CD4-positive, alpha-beta T cell (primary cell): ENCODE measurements at regions not wholly inside any gene's neighbourhood (a gene's known extent, or its start where the extent isn't known, plus 50 kb on each side); places are given as distances from the start of the nearest gene placed in this dataset.

Source experiments
- ATAC-seq: fragments of 200-7000 bp; cut with Tn5 transposase; one replicate; pipeline ENCODE4 v1.10.0; 2022; ENCODE audit warnings: mild to moderate bottlenecking; ENCODE audit not compliant: poor library complexity
- CTCF ChIA-PET: fragments of 350-600 bp; sonication (Branson Sonifier 250); formaldehyde crosslinking; loops from one replicate; lab custom pipeline; 2021; ENCODE audit warnings: antibody characterized with exemption, inconsistent platforms; lab: Charles Lee
- POLR2A ChIA-PET: fragments of 350-600 bp; sonication (Branson Sonifier 250); formaldehyde crosslinking; loops from one replicate; lab custom pipeline; 2021; ENCODE audit warnings: antibody characterized with exemption, inconsistent platforms; lab: Charles Lee
- DNase-seq, 14 experiments: peaks; one replicate each; pipeline ENCODE4 v3.0.0-alpha.2; 2013 to 2020; ENCODE audit warnings: mixed read lengths in 2 of 14
- H3K27ac ChIP-seq, 2 donors: one replicate each; pipeline versions ENCODE4 v1.5.1 to v1.7.0; 2013; ENCODE audit warnings: low read length in 2 of 2, low read depth in 1 of 2, mild to moderate bottlenecking in 1 of 2
- H3K27me3 ChIP-seq, 2 experiments: 1 replicate in 1 of 2; 2 replicates in 1 of 2; pipeline versions ENCODE4 v1.6.1 to v1.7.0; 2013; ENCODE audit warnings: low read length in 2 of 2, control low read depth in 1 of 2, mild to moderate bottlenecking in 1 of 2, moderate library complexity in 1 of 2; ENCODE audit not compliant: insufficient read depth in 2 of 2, control insufficient read depth in 1 of 2
- H3K36me3 ChIP-seq: one replicate; pipeline ENCODE4 v1.6.1; 2013; ENCODE audit warnings: low read length, control low read depth; ENCODE audit not compliant: insufficient read depth
- H3K4me1 ChIP-seq: one replicate; pipeline ENCODE4 v1.6.1; 2013; ENCODE audit warnings: low read length, control low read depth; ENCODE audit not compliant: insufficient read depth
- H3K4me3 ChIP-seq: one replicate; pipeline ENCODE4 v1.5.1; 2013; ENCODE audit warnings: mild to moderate bottlenecking, low read length, moderate library complexity
- H3K9me3 ChIP-seq, 2 experiments: 1 replicate in 1 of 2; 2 replicates in 1 of 2; pipeline versions ENCODE4 v1.6.1 to v1.7.0; 2013; ENCODE audit warnings: low read length in 2 of 2, mild to moderate bottlenecking in 2 of 2, control low read depth in 1 of 2, moderate library complexity in 1 of 2; ENCODE audit not compliant: control insufficient read depth in 1 of 2, insufficient read depth in 1 of 2
- H3K27ac Mint-ChIP-seq: one replicate; pipeline ENCODE4 v1.8.0; 2020; ENCODE audit warnings: mixed read lengths
- H3K27me3 Mint-ChIP-seq: one replicate; pipeline ENCODE4 v1.8.0; 2021; ENCODE audit warnings: mixed read lengths
- H3K36me3 Mint-ChIP-seq: one replicate; pipeline ENCODE4 v1.8.0; 2021; ENCODE audit warnings: low read depth, mixed read lengths
- H3K4me1 Mint-ChIP-seq: one replicate; pipeline ENCODE4 v1.8.0; 2021; ENCODE audit warnings: low read depth, mixed read lengths
- H3K4me3 Mint-ChIP-seq: one replicate; pipeline ENCODE4 v1.8.0; 2020; ENCODE audit warnings: mild to moderate bottlenecking, mixed read lengths
- H3K9me3 Mint-ChIP-seq: one replicate; pipeline ENCODE4 v1.8.0; 2020; ENCODE audit warnings: mixed read lengths
- intact Hi-C, 2 experiments: fragments of 100-400 bp; cut with DNase I in 1 of 2; cut with micrococcal nuclease in 1 of 2; formaldehyde crosslinking; loops; one replicate each; pipeline versions ENCODE4 v1.15.1 to v1.9.0; 2023 to 2025; cut with DNase I, micrococcal nuclease
- TF ChIP-seq, protein P1 (sequence below): fragments of 200-600 bp; IDR thresholded peaks from one replicate; pipeline ENCODE4 v1.8.0; 2022; ENCODE audit warnings: antibody characterized with exemption, mild to moderate bottlenecking

DNA sequence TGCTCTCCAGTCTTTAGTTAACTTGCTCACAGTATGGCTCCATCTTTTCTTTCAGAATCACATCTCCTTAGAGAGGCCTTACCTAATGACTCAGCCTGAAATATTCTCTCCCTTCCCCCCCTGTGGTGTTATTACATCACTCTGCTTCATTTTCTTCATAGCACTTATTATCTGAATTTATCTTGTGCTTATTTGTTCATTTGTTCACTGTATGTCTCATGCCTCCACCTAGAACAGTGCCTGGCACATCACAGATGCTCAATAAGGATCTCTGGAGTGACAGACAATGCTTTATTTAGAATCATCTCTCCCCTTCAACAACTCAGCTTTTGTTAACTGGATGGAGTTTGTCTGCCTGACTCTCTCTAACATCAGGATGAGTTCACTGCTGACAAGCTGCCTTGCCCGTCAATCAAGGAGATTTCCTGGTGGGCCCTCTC lies 96.6 kb upstream of the MAN1A1 start:
- H3K27ac Mint-ChIP-seq = no peak overlapping the region
- intact Hi-C loops = no loop called here
- H3K4me1 Mint-ChIP-seq = no peaks in the 10 kb centered on the region

DNA sequence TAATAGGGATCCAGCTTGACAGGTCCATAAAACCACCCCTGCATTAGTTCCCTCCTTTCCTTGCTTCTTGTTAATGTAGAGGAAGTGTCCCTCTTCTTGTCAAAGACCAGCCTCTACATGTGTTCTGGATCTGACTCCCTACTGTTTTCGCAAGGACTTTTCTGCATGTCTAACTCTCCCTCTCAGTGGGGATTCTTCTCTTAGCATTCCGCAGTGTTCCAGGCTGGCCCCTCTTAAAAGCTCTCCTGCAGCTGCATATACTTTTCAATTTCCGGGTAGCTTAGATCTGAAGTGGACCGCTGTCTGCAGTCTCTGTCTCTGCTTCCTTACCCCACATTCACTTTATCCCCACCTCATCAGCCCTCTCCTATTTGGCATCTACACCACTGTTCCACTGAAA lies 96.1 kb upstream of the MAN1A1 start:
- no peak overlapping the region for H3K4me3 Mint-ChIP-seq
- Histone ChIP-seq H3K4me1 (no peaks in the 10 kb centered on the region), H3K9me3 (peaks cover 0 to 6% of the 10 kb centered on the region in 2 experiments), H3K27ac (no peak overlapping the region), H3K27me3 (no peaks in the 10 kb centered on the region), H3K36me3 (no peaks in the 10 kb centered on the region), H3K4me3 (no peak overlapping the region)
- ATAC-seq (no peak), DNase-seq (no peak)
- intact Hi-C loops = no loop called here
- POLR2A ChIA-PET = no interaction called here
- H3K4me1 Mint-ChIP-seq = no peaks in the 10 kb centered on the region
- no peaks in the 10 kb centered on the region for H3K27me3 Mint-ChIP-seq
- CTCF ChIA-PET = no interaction called here
- TF ChIP-seq, protein P1, sequence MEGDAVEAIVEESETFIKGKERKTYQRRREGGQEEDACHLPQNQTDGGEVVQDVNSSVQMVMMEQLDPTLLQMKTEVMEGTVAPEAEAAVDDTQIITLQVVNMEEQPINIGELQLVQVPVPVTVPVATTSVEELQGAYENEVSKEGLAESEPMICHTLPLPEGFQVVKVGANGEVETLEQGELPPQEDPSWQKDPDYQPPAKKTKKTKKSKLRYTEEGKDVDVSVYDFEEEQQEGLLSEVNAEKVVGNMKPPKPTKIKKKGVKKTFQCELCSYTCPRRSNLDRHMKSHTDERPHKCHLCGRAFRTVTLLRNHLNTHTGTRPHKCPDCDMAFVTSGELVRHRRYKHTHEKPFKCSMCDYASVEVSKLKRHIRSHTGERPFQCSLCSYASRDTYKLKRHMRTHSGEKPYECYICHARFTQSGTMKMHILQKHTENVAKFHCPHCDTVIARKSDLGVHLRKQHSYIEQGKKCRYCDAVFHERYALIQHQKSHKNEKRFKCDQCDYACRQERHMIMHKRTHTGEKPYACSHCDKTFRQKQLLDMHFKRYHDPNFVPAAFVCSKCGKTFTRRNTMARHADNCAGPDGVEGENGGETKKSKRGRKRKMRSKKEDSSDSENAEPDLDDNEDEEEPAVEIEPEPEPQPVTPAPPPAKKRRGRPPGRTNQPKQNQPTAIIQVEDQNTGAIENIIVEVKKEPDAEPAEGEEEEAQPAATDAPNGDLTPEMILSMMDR = no peak
- no peaks in the 10 kb centered on the region for H3K9me3 Mint-ChIP-seq
- no peaks in the 10 kb centered on the region for H3K36me3 Mint-ChIP-seq
- H3K27ac Mint-ChIP-seq = no peak overlapping the region

More for the DNA sequence above, 96.6 kb upstream of the MAN1A1 start:
- H3K27ac ChIP-seq = no peak overlapping the region
- no peaks in the 10 kb centered on the region for H3K9me3 Mint-ChIP-seq
- no peaks in the 10 kb centered on the region for H3K36me3 ChIP-seq
- TF ChIP-seq, protein P1 = no peak
- H3K27me3 Mint-ChIP-seq = no peaks in the 10 kb centered on the region
- no peaks in the 10 kb centered on the region for H3K4me1 ChIP-seq
- peak in 1 of 14 experiments; percentile 7 for DNase-seq
- H3K27me3 ChIP-seq = no peaks in the 10 kb centered on the region
- no peak overlapping the region for H3K4me3 Mint-ChIP-seq
- no peaks in the 10 kb centered on the region for H3K36me3 Mint-ChIP-seq
- no peak overlapping the region for H3K4me3 ChIP-seq
- peaks cover 0 to under 1% of the 10 kb centered on the region in 2 experiments for H3K9me3 ChIP-seq
- ChIA-PET CTCF (no interaction called here), POLR2A (no interaction called here)
- ATAC-seq = no peak

DNA sequence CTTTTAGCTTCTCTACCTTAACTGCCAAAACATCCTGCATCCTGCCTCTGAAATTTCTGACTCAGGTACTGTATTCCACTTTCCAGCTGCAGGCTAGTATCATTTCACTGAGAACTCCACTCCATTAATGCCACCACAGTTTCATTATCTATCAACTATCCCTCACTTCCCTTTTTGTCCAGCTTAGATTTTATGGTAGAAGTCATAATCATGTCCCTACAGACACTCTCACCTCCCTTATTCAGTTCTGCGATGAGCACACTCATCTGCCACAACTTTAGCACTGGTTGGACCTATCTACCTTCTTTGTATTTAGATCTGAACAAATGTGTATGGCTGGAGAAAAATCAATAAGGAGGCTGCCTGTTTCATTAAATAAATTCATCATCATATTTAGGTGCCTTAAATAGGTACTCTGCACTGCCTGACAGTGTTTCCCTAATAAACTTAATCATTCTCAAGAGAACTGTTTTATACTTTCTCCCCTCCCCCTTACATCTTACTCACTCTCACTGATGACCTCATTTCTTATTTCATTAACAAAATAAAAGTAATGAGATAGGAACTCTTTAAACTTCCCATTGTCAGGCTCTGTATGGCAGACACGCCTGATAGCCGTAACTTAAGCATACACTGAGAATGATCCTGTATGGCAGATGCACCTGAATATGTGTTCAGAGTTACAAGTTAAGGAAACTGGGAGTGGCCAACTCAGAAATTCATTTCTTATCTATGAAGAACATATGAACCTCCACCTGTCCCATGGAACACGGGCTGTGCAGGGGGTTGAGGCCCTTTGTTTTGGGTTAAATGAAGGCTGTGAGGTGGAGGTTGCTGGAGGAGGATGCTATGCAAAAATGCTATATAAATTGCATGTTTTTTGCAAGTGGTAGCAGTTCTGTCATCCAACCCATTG lies 95.3 kb upstream of the MAN1A1 start:
- ATAC-seq = no peak
- H3K4me1 Mint-ChIP-seq = no peaks in the 10 kb centered on the region
- Histone ChIP-seq H3K4me1 (no peaks in the 10 kb centered on the region), H3K27me3 (no peaks in the 10 kb centered on the region), H3K36me3 (no peaks in the 10 kb centered on the region), H3K27ac (no peak overlapping the region), H3K9me3 (peaks cover 0 to 6% of the 10 kb centered on the region in 2 experiments), H3K4me3 (no peak overlapping the region)
- POLR2A ChIA-PET = no interaction called here
- intact Hi-C loops = no loop called here
- no peaks in the 10 kb centered on the region for H3K27me3 Mint-ChIP-seq
- no peaks in the 10 kb centered on the region for H3K36me3 Mint-ChIP-seq
- H3K4me3 Mint-ChIP-seq = no peak overlapping the region
- peak in 3 of 14 experiments; percentile 10 to 17 (median 13) for DNase-seq
- H3K9me3 Mint-ChIP-seq = no peaks in the 10 kb centered on the region
- TF ChIP-seq, protein P1 = no peak
- H3K27ac Mint-ChIP-seq = no peak overlapping the region
- CTCF ChIA-PET = no interaction called here
